Naive thymus-derived CD4-positive, alpha-beta T cell (primary cell): ENCODE measurements at regions not wholly inside any gene's neighbourhood (a gene's known extent, or its start where the extent isn't known, plus 50 kb on each side); places are given as distances from the start of the nearest gene placed in this dataset.

Experiments
- ATAC-seq: fragments of 150-1000 bp; cut with Tn5 transposase; 2 replicates; pipeline ENCODE4 v1.10.0; 2021; ENCODE audit warnings: mild to moderate bottlenecking, moderate library complexity
- CTCF ChIA-PET: fragments of 350-600 bp; sonication (Branson Sonifier 250); formaldehyde crosslinking; loops from one replicate; lab custom pipeline; 2021; ENCODE audit warnings: antibody characterized with exemption; lab: Charles Lee
- POLR2A ChIA-PET: fragments of 350-600 bp; sonication (Branson Sonifier 250); formaldehyde crosslinking; loops from one replicate; lab custom pipeline; 2021; ENCODE audit warnings: antibody characterized with exemption, inconsistent platforms; lab: Charles Lee
- DNase-seq, 9 donors: peaks; one replicate each; pipeline versions ENCODE4 v3.0.0 to v3.0.0-alpha.2; 2020 to 2022; ENCODE audit warnings: mixed read lengths in 1 of 9
- H3K27ac ChIP-seq: one replicate; pipeline ENCODE4 v1.7.0; 2013; ENCODE audit warnings: mild to moderate bottlenecking, low read depth, low read length, moderate library complexity
- H3K27me3 ChIP-seq, 2 donors: one replicate each; pipeline ENCODE4 v1.7.0; 2013; ENCODE audit warnings: low read length in 2 of 2, mild to moderate bottlenecking in 2 of 2, moderate library complexity in 2 of 2; ENCODE audit not compliant: control insufficient read depth in 2 of 2, insufficient read depth in 2 of 2
- H3K36me3 ChIP-seq, 3 experiments: 1 replicate in 2 of 3; 2 replicates in 1 of 3; pipeline ENCODE4 v1.7.0; 2013; ENCODE audit warnings: low read length in 3 of 3, mild to moderate bottlenecking in 3 of 3, moderate library complexity in 1 of 3; ENCODE audit not compliant: insufficient read depth in 3 of 3, control insufficient read depth in 2 of 3
- H3K4me1 ChIP-seq, 2 donors: one replicate each; pipeline ENCODE4 v1.7.0; 2013; ENCODE audit warnings: low read length in 2 of 2, mild to moderate bottlenecking in 2 of 2, moderate library complexity in 1 of 2; ENCODE audit not compliant: control insufficient read depth in 2 of 2, insufficient read depth in 2 of 2
- H3K4me3 ChIP-seq: 2 replicates; pipeline ENCODE4 v1.7.0; 2013; ENCODE audit warnings: mild to moderate bottlenecking, low read length
- H3K9me3 ChIP-seq, 3 experiments: 1 replicate in 2 of 3; 2 replicates in 1 of 3; pipeline ENCODE4 v1.7.0; 2013; ENCODE audit warnings: low read length in 3 of 3; ENCODE audit not compliant: control insufficient read depth in 2 of 3
- H3K27ac Mint-ChIP-seq, 9 donors: one replicate each; pipeline ENCODE4 v1.8.0; 2020 to 2022; ENCODE audit warnings: mixed read lengths in 9 of 9, mild to moderate bottlenecking in 8 of 9, moderate library complexity in 5 of 9, inconsistent platforms in 2 of 9
- H3K27me3 Mint-ChIP-seq, 5 donors: one replicate each; pipeline ENCODE4 v1.8.0; 2021 to 2022; ENCODE audit warnings: mixed read lengths in 5 of 5, mild to moderate bottlenecking in 1 of 5
- H3K36me3 Mint-ChIP-seq, 5 donors: one replicate each; pipeline ENCODE4 v1.8.0; 2020 to 2022; ENCODE audit warnings: mixed read lengths in 5 of 5, mild to moderate bottlenecking in 3 of 5, inconsistent platforms in 1 of 5
- H3K4me1 Mint-ChIP-seq, 7 donors: one replicate each; pipeline ENCODE4 v1.8.0; 2020 to 2022; ENCODE audit warnings: mixed read lengths in 7 of 7, mild to moderate bottlenecking in 3 of 7, inconsistent platforms in 1 of 7
- H3K4me3 Mint-ChIP-seq, 10 donors: one replicate each; pipeline ENCODE4 v1.8.0; 2020 to 2022; ENCODE audit warnings: mild to moderate bottlenecking in 10 of 10, mixed read lengths in 10 of 10, moderate library complexity in 6 of 10, inconsistent platforms in 2 of 10
- H3K9me3 Mint-ChIP-seq, 11 donors: one replicate each; pipeline ENCODE4 v1.8.0; 2020 to 2022; ENCODE audit warnings: mixed read lengths in 11 of 11, mild to moderate bottlenecking in 4 of 11, inconsistent platforms in 1 of 11, moderate library complexity in 1 of 11
- intact Hi-C, 2 donors: fragments of 100-400 bp; cut with micrococcal nuclease; formaldehyde crosslinking; loops; one replicate each; pipeline ENCODE4 v1.15.1; 2023

GRCh38 chr7:41621953-41622831 is 80.7 kb downstream of the INHBA start:
- intact Hi-C loops: no loop called here
- H3K27me3 Mint-ChIP-seq: no peaks in the 10 kb centered on the region
- no peaks in the 10 kb centered on the region for H3K4me1 ChIP-seq
- no peak for ATAC-seq
- no peaks in the 10 kb centered on the region for H3K36me3 Mint-ChIP-seq
- H3K36me3 ChIP-seq: no peaks in the 10 kb centered on the region
- no peak overlapping the region for H3K4me3 Mint-ChIP-seq
- POLR2A ChIA-PET: no interaction called here
- H3K27me3 ChIP-seq: no peaks in the 10 kb centered on the region
- no peak overlapping the region for H3K27ac ChIP-seq
- DNase-seq: no peak
- H3K4me3 ChIP-seq: no peak overlapping the region
- no peak overlapping the region for H3K27ac Mint-ChIP-seq
- CTCF ChIA-PET: no interaction called here
- peaks cover 0 to 11% (median 0%) of the 10 kb centered on the region in 3 experiments for H3K9me3 ChIP-seq
- H3K9me3 Mint-ChIP-seq: peaks cover 0 to 11% (median 5%) of the 10 kb centered on the region in 11 donors
- no peaks in the 10 kb centered on the region for H3K4me1 Mint-ChIP-seq

DNA sequence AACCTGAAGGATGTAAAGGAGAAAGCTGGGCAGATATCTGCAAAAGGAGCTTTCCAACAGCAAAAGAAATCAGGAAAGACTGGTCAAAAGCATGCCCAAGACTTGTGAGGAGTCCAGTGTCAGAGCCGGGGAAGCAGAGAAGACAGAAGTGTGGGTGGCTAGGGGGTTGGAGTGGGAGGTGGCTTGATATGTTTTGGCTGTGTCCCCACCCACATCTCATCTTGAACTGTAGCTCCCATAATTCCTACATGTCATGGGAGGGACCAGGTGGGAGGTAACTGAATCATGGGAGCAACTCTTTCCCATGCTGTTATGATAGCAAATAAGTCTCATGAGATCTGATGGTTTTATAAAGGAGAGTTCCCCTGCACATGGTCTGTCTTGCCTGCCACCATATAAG is 84.9 kb downstream of the INHBA start:
- Histone ChIP-seq H3K27ac (no peak overlapping the region), H3K4me3 (no peak overlapping the region), H3K4me1 (no peaks in the 10 kb centered on the region), H3K27me3 (no peaks in the 10 kb centered on the region), H3K9me3 (peaks cover 0 to 11% (median 0%) of the 10 kb centered on the region in 3 experiments), H3K36me3 (no peaks in the 10 kb centered on the region)
- intact Hi-C loops: no loop called here
- Mint-ChIP-seq H3K27me3 (no peaks in the 10 kb centered on the region), H3K9me3 (peaks cover 0 to 11% (median 5%) of the 10 kb centered on the region in 11 donors), H3K36me3 (no peaks in the 10 kb centered on the region), H3K27ac (no peak overlapping the region), H3K4me1 (no peaks in the 10 kb centered on the region), H3K4me3 (no peak overlapping the region)
- ChIA-PET CTCF (no interaction called here), POLR2A (no interaction called here)
- ATAC-seq (no peak), DNase-seq (no peak)

GRCh38 chr7:41612798-41613197 is 90.1 kb downstream of the INHBA start:
- Histone ChIP-seq H3K27me3 (no peaks in the 10 kb centered on the region), H3K4me3 (no peak overlapping the region), H3K4me1 (no peaks in the 10 kb centered on the region), H3K27ac (no peak overlapping the region), H3K36me3 (no peaks in the 10 kb centered on the region), H3K9me3 (no peaks in the 10 kb centered on the region)
- Mint-ChIP-seq H3K9me3 (peaks cover 0 to 7% (median 0%) of the 10 kb centered on the region in 11 donors), H3K4me3 (no peak overlapping the region), H3K27ac (no peak overlapping the region), H3K4me1 (no peaks in the 10 kb centered on the region), H3K27me3 (peaks cover 0 to 3% (median 0%) of the 10 kb centered on the region in 5 donors), H3K36me3 (no peaks in the 10 kb centered on the region)
- ChIA-PET POLR2A (no interaction called here), CTCF (no interaction called here)
- DNase-seq (no peak), ATAC-seq (no peak)
- intact Hi-C loops: no loop called here

DNA sequence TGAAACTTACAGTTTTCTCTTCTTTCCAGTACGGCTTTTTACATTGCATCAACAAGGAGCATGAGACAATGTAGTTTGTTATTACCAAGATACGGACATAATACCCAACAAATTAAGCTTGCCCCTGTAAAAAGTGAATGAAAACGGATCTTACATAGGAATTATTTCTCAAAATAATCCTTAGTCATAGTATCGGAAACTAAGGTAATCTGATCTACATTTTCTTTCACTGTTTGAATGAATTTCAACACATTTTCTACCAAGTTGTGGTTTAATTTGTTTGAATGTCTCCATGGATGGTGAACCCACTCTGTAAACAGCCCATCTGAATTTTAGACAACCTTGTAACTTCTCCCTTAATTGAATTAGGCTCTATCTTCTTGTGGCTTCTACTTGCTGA is 90.5 kb downstream of the INHBA start:
- Mint-ChIP-seq H3K4me3 (no peak overlapping the region), H3K27ac (no peak overlapping the region), H3K27me3 (peaks cover 0 to 3% (median 0%) of the 10 kb centered on the region in 5 donors), H3K36me3 (no peaks in the 10 kb centered on the region), H3K4me1 (no peaks in the 10 kb centered on the region), H3K9me3 (peaks cover 0 to 7% (median 0%) of the 10 kb centered on the region in 11 donors)
- POLR2A ChIA-PET: no interaction called here
- intact Hi-C loops: no loop called here
- DNase-seq (no peak), ATAC-seq (no peak)
- H3K36me3 ChIP-seq: no peaks in the 10 kb centered on the region
- CTCF ChIA-PET: no interaction called here
- no peak overlapping the region for H3K27ac ChIP-seq
- no peaks in the 10 kb centered on the region for H3K27me3 ChIP-seq
- no peak overlapping the region for H3K4me3 ChIP-seq
- H3K4me1 ChIP-seq: no peaks in the 10 kb centered on the region
- no peaks in the 10 kb centered on the region for H3K9me3 ChIP-seq

DNA sequence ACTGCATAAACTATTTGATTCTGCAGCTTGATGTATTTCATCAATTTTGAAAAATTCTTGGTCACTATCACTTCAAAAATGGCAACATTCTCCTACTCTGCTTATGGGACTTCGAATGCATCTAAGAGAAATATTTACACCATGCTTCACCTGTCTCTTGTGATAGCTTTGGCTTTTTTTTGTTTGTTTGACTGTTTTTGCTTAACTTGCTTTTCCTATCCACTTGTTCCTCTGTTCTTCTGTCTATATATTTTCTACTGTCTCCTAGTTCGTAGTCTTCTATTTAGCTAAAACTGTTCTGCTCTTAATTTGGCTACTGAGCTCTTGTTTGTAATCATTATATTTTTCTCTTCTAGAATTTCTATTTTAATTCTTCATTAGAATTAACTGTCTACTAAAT is 94.4 kb downstream of the INHBA start:
- no peak overlapping the region for H3K4me3 ChIP-seq
- Mint-ChIP-seq H3K4me1 (no peaks in the 10 kb centered on the region), H3K36me3 (no peaks in the 10 kb centered on the region), H3K9me3 (peaks cover 0 to 5% (median 2%) of the 10 kb centered on the region in 11 donors), H3K27me3 (peaks cover 0 to 3% (median 0%) of the 10 kb centered on the region in 5 donors), H3K4me3 (no peak overlapping the region), H3K27ac (no peak overlapping the region)
- ChIA-PET CTCF (no interaction called here), POLR2A (no interaction called here)
- H3K36me3 ChIP-seq: no peaks in the 10 kb centered on the region
- H3K4me1 ChIP-seq: no peaks in the 10 kb centered on the region
- no peaks in the 10 kb centered on the region for H3K9me3 ChIP-seq
- DNase-seq: no peak
- intact Hi-C loops: no loop called here
- H3K27ac ChIP-seq: no peak overlapping the region
- no peak for ATAC-seq
- H3K27me3 ChIP-seq: no peaks in the 10 kb centered on the region

- no peaks in the 10 kb centered on the region for H3K36me3 Mint-ChIP-seq
- no peaks in the 10 kb centered on the region for H3K27me3 Mint-ChIP-seq
- no peak overlapping the region for H3K4me3 Mint-ChIP-seq
- CTCF ChIA-PET: no interaction called here
- POLR2A ChIA-PET: no interaction called here
- Histone ChIP-seq H3K9me3 (no peaks in the 10 kb centered on the region), H3K4me1 (no peaks in the 10 kb centered on the region), H3K36me3 (no peaks in the 10 kb centered on the region), H3K4me3 (no peak overlapping the region), H3K27ac (no peak overlapping the region), H3K27me3 (no peaks in the 10 kb centered on the region)
- H3K4me1 Mint-ChIP-seq: no peaks in the 10 kb centered on the region
- intact Hi-C loops: no loop called here
- H3K27ac Mint-ChIP-seq: no peak overlapping the region
- DNase-seq (no peak), ATAC-seq (no peak)
- peaks cover 0 to 5% (median 2%) of the 10 kb centered on the region in 11 donors for H3K9me3 Mint-ChIP-seq
Observed at GRCh38 chr7:41603985-41604384, 98.9 kb downstream of the INHBA start.

DNA sequence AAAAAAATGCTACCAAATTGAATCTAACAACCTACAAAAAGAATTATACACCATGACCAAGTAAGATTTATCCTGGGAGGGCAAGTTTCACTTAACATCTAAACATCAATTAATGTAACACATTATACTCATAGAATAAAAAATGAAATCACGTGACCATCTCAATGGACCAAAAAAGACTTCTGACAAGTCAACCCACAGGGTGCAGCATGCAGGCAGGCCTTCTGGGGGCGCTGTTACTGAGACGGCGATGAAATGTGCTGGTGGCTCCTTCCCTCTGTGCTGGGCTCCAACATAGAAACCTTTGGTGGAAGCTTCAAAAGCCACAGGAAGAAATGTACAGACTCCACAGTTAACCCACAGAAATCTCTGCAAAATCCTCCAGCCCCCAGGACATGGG is 103.1 kb downstream of the INHBA start:
- peaks cover 6 to 29% (median 17%) of the 10 kb centered on the region in 11 donors for H3K9me3 Mint-ChIP-seq

More for the DNA sequence above, 103.1 kb downstream of the INHBA start:
- H3K9me3 ChIP-seq: peaks cover 0 to 9% (median 0%) of the 10 kb centered on the region in 3 experiments
- no peak overlapping the region for H3K4me3 ChIP-seq
- no peaks in the 10 kb centered on the region for H3K36me3 ChIP-seq
- ChIA-PET POLR2A (no interaction called here), CTCF (no interaction called here)
- Mint-ChIP-seq H3K4me1 (no peaks in the 10 kb centered on the region), H3K4me3 (no peak overlapping the region), H3K27me3 (peaks cover 0 to 2% (median 0%) of the 10 kb centered on the region in 5 donors), H3K36me3 (peaks cover 0 to 3% (median 0%) of the 10 kb centered on the region in 5 donors), H3K27ac (no peak overlapping the region)
- H3K27me3 ChIP-seq: no peaks in the 10 kb centered on the region
- ATAC-seq (no peak), DNase-seq (no peak)
- H3K4me1 ChIP-seq: no peaks in the 10 kb centered on the region
- intact Hi-C loops: no loop called here
- H3K27ac ChIP-seq: no peak overlapping the region
